Mammary epithelial cell (primary cell): ENCODE measurements at regions not wholly inside any gene's neighbourhood (a gene's known extent, or its start where the extent isn't known, plus 50 kb on each side); places are given as distances from the start of the nearest gene placed in this dataset.

Experiments
- CTCF ChIP-seq, 2 donors: IDR thresholded peaks in 1 of 2; conservative IDR thresholded peaks in 1 of 2; 2 replicates each; pipeline ENCODE4 v1.5.1; 2011 to 2012; ENCODE audit warnings: inconsistent platforms in 2 of 2, low read length in 2 of 2, mild to moderate bottlenecking in 2 of 2, control low read depth in 1 of 2, low read depth in 1 of 2; ENCODE audit not compliant: insufficient read depth in 1 of 2; ENCODE audit errors: extremely low read depth in 1 of 2
- EZH2 ChIP-seq: IDR thresholded peaks from 2 replicates; pipeline ENCODE4 v1.6.1; 2012; ENCODE audit warnings: low read length, inconsistent platforms, borderline replicate concordance

GRCh38 chr14:101463566-101464171 lies 97.6 kb upstream of the DIO3 start:
- TF ChIP-seq CTCF (conservative IDR thresholded peaks at IDR 0.05 in 1 of 2, IDR thresholded peaks at IDR 0.05 in 1 of 2; ENCODE audit: extremely low read depth in 1 of 2, insufficient read depth in 1 of 2, low read depth in 1 of 2, low read length in 2 of 2): no peak
- no peak for TF ChIP-seq EZH2
